OCI-LY7 (cell line): ENCODE measurements at regions not wholly inside any gene's neighbourhood (a gene's known extent, or its start where the extent isn't known, plus 50 kb on each side); places are given as distances from the start of the nearest gene placed in this dataset.
A peak's percentile ranks its signal among the peaks of the same experiment; 100 is the strongest.

Experiments
- BruUV-seq: library from RNA; stranded (reverse); fragments of 400-500 nt; replicated peaks from 2 replicates; lab custom pipeline; 2021; lab: Mats Ljungman, UMichigan
- CTCF ChIA-PET: fragments of 300-600 bp; sonication (Branson Sonifier 250); formaldehyde crosslinking; loops from one replicate; lab custom pipeline; 2022; ENCODE audit warnings: antibody characterized with exemption; ENCODE audit not compliant: unreplicated experiment; lab: Charles Lee
- POLR2A ChIA-PET: fragments of 300-600 bp; sonication (Branson Sonifier 250); formaldehyde crosslinking; loops from one replicate; lab custom pipeline; 2022; ENCODE audit warnings: antibody characterized with exemption; lab: Charles Lee
- DNase-seq: peaks from one replicate; pipeline ENCODE4 v3.0.0-alpha.2; 2015; ENCODE audit warnings: low spot score
- H2AFZ ChIP-seq: fragments of 200-600 bp; sonication (generic), shearing (Covaris generic); 2 replicates; pipeline ENCODE4 v1.6.1; 2014; ENCODE audit warnings: mild to moderate bottlenecking, antibody characterized with exemption, low read length, moderate library complexity
- H3K27ac ChIP-seq: fragments of 200-600 bp; sonication (generic); 2 replicates; pipeline ENCODE4 v1.5.1; 2014; ENCODE audit warnings: mixed run types, low read depth, mild to moderate bottlenecking, moderate library complexity, low read length, inconsistent platforms; ENCODE audit not compliant: poor library complexity, severe bottlenecking
- H3K36me3 ChIP-seq: fragments of 200-600 bp; sonication (generic); 2 replicates; pipeline ENCODE4 v1.6.1; 2014; ENCODE audit warnings: mild to moderate bottlenecking, antibody characterized with exemption, low read length, moderate library complexity, mixed read lengths; ENCODE audit not compliant: insufficient read depth
- H3K4me1 ChIP-seq: fragments of 200-600 bp; sonication (generic); 2 replicates; pipeline ENCODE4 v1.5.1; 2014; ENCODE audit warnings: mild to moderate bottlenecking, low read length; ENCODE audit not compliant: insufficient read depth, poor library complexity, severe bottlenecking
- H3K4me2 ChIP-seq: fragments of 200-600 bp; sonication (generic); 2 replicates; pipeline ENCODE4 v1.6.1; 2014; ENCODE audit warnings: mild to moderate bottlenecking, low read length
- H3K4me3 ChIP-seq: fragments of 200-600 bp; sonication (generic); 2 replicates; pipeline ENCODE4 v1.5.1; 2014; ENCODE audit warnings: mild to moderate bottlenecking, low read depth, low read length; ENCODE audit not compliant: poor library complexity, severe bottlenecking
- H3K79me2 ChIP-seq: fragments of 200-600 bp; sonication (generic); 2 replicates; pipeline ENCODE4 v1.6.1; 2016; ENCODE audit warnings: low read depth, mild to moderate bottlenecking, low read length, moderate library complexity, mixed read lengths; ENCODE audit not compliant: insufficient read depth
- H3K9me2 ChIP-seq: fragments of 200-600 bp; sonication (generic); 2 replicates; pipeline ENCODE4 v1.6.1; 2016; ENCODE audit warnings: mild to moderate bottlenecking, low read length, mixed read lengths; ENCODE audit not compliant: insufficient read depth
- H3K9me3 ChIP-seq: fragments of 200-600 bp; sonication (generic); 2 replicates; pipeline ENCODE4 v1.6.1; 2014; ENCODE audit warnings: mild to moderate bottlenecking, mixed run types, low read length, mixed read lengths
- H4K20me1 ChIP-seq: fragments of 200-600 bp; sonication (generic); 2 replicates; pipeline ENCODE4 v1.6.1; 2014; ENCODE audit warnings: mild to moderate bottlenecking, antibody characterized with exemption, low read length, moderate library complexity, mixed read lengths; ENCODE audit not compliant: insufficient read depth
- CTCF ChIP-seq: fragments of 200-600 bp; sonication (generic); conservative IDR thresholded peaks from 2 replicates; pipeline ENCODE4 v1.5.1; 2014; ENCODE audit warnings: mild to moderate bottlenecking, antibody characterized with exemption, low read length, moderate library complexity, mixed read lengths
- EZH2phosphoT487 ChIP-seq: fragments of 200-600 bp; sonication (generic); IDR thresholded peaks from 2 replicates; pipeline ENCODE4 v1.6.1; 2018; ENCODE audit warnings: low read depth, borderline replicate concordance, mild to moderate bottlenecking, mixed run types, antibody characterized with exemption, low read length, moderate library complexity, mixed read lengths
- intact Hi-C: fragments of 100-400 bp; cut with micrococcal nuclease; formaldehyde crosslinking; loops from one replicate; pipeline ENCODE4 v1.10.0; 2022; ENCODE audit not compliant: unreplicated experiment

- TF ChIP-seq EZH2phosphoT487 (no peak), CTCF (no peak)
- CTCF ChIA-PET, result no interaction called here
- Histone ChIP-seq H2AFZ (peak overlapping the region; percentile 57; the same call in 1 of the 2 replicates), H3K79me2 (no peaks in the 10 kb centered on the region), H3K9me2 (no peaks in the 10 kb centered on the region), H3K27ac (no peak overlapping the region), H3K36me3 (no peaks in the 10 kb centered on the region), H3K9me3 (no peaks in the 10 kb centered on the region), H4K20me1 (no peaks in the 10 kb centered on the region), H3K4me1 (peaks cover 27% of the 10 kb centered on the region), H3K4me2 (peak overlapping the region; percentile 49), H3K4me3 (no peak overlapping the region)
- intact Hi-C loops, result no loop called here
- DNase-seq, result peak; percentile 34
- BruUV-seq, result no TSS peak
- POLR2A ChIA-PET, result no interaction called here
Observed at GRCh38 chr11:45021001-45021400, 70.3 kb upstream of the TP53I11 start.

DNA sequence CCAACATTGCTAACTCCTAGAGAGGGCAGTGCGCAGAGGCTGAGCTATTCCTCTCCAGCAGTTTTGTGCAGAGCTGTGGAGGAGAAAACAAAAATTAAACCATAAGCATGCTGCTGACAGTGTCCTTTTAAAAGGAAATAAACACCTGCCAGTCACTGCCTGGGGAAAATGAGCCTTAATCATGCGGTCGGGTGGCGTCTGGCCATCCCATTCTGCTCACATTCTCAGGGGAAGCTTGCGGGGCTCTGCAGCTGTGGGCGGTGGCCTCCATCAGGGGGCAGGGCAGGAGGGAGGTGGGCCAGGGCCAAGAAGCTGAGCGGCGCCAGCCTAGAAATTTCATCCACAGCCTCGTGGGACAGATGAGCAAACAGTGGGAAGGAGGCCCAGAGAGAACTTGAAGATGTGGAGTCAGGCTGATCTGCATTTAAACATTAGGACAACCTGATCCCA, 71.0 kb upstream of the TP53I11 start:
- H3K9me2 ChIP-seq, result no peaks in the 10 kb centered on the region
- POLR2A ChIA-PET, result no interaction called here

More for the DNA sequence above, 71.0 kb upstream of the TP53I11 start:
- Histone ChIP-seq H3K36me3 (no peaks in the 10 kb centered on the region), H3K27ac (no peak overlapping the region), H3K4me3 (no peak overlapping the region), H3K79me2 (no peaks in the 10 kb centered on the region), H2AFZ (peak overlapping the region; percentile 42; the same call in 1 of the 2 replicates), H3K4me2 (peak overlapping the region; percentile 49; the same call in 1 of the 2 replicates), H4K20me1 (no peaks in the 10 kb centered on the region), H3K4me1 (peaks cover 33% of the 10 kb centered on the region), H3K9me3 (no peaks in the 10 kb centered on the region)
- CTCF ChIA-PET, result no interaction called here
- no peak for DNase-seq
- no TSS peak for BruUV-seq
- no peak for TF ChIP-seq CTCF
- TF ChIP-seq EZH2phosphoT487, result no peak
- intact Hi-C loops, result no loop called here
